ENCODE measurements at regions not wholly inside any gene's neighbourhood (a gene's known extent, or its start where the extent isn't known, plus 50 kb on each side); places are given as distances from the start of the nearest gene placed in this dataset.

GRCh38 chr13:29909081-29909730, 58.8 kb upstream of the UBL3 start:
- Histone ChIP-seq H3K4me3 (ENCODE audit: low read depth in 2 of 2, low read length in 2 of 2) (no peak overlapping the region), H3K27me3 (ENCODE audit: control insufficient read depth, insufficient read depth, low read length) (no peaks in the 10 kb centered on the region), H3K4me1 (ENCODE audit: control insufficient read depth, insufficient read depth, low read length) (no peaks in the 10 kb centered on the region), H3K36me3 (ENCODE audit: control insufficient read depth, insufficient read depth, low read length) (no peaks in the 10 kb centered on the region), H3K27ac (ENCODE audit: low read length) (no peak overlapping the region), H3K9me3 (ENCODE audit: control insufficient read depth, insufficient read depth, low read depth, low read length) (no peaks in the 10 kb centered on the region)
- DNase-seq (ENCODE audit: low read depth, low spot score): no peak
- intact Hi-C loops (cut with micrococcal nuclease; ENCODE audit: unreplicated experiment) (no loop called here), in situ Hi-C loops (cut with HindIII; ENCODE audit: low pct_unique_long_range_greater_than_20kb, low sequenced_read_pairs) (no loop called here)
- no peak for TF ChIP-seq SIN3A (IDR thresholded peaks at IDR 0.05; ENCODE audit: borderline replicate concordance, insufficient read depth, low read depth, low read length)
- no peak for TF ChIP-seq REST (IDR thresholded peaks at IDR 0.05; ENCODE audit: insufficient read depth in 1 of 2, low read depth in 2 of 2, low read length in 1 of 2)
- no peak for TF ChIP-seq TCF7L2 (IDR thresholded peaks at IDR 0.05; ENCODE audit: low read depth, low read length)
- no peak for TF ChIP-seq POLR2AphosphoS5 (IDR thresholded peaks at IDR 0.05; ENCODE audit: low read depth, low read length)
- no peak for TF ChIP-seq CTCF (IDR thresholded peaks at IDR 0.05)
- no TSS peak for BruUV-seq (replicated peaks)
- ChIA-PET POLR2A (no interaction called here), CTCF (no interaction called here)
- no peak for ATAC-seq

- H3K4me3 ChIP-seq (ENCODE audit: low read depth in 2 of 2, low read length in 2 of 2): no peak overlapping the region
- no peaks in the 10 kb centered on the region for H3K27me3 ChIP-seq (ENCODE audit: control insufficient read depth, insufficient read depth, low read length)
- H3K27ac ChIP-seq (ENCODE audit: low read length): no peak overlapping the region
- no peaks in the 10 kb centered on the region for H3K36me3 ChIP-seq (ENCODE audit: control insufficient read depth, insufficient read depth, low read length)
- DNase-seq (ENCODE audit: low read depth, low spot score) (no peak), ATAC-seq (no peak)
- CTCF ChIA-PET: interaction anchor here (0.6 kb wide), 1 partner anchor 11 kb away, joined by 3 read pairs; no protein-coding TSS in a partner anchor
- intact Hi-C loops (cut with micrococcal nuclease; ENCODE audit: unreplicated experiment) (no loop called here), in situ Hi-C loops (cut with HindIII; ENCODE audit: low pct_unique_long_range_greater_than_20kb, low sequenced_read_pairs) (no loop called here)
- POLR2A ChIA-PET: no interaction called here
- no peak for TF ChIP-seq POLR2AphosphoS5 (IDR thresholded peaks at IDR 0.05; ENCODE audit: low read depth, low read length)
- TF ChIP-seq CTCF (IDR thresholded peaks at IDR 0.05): no peak
- TF ChIP-seq SIN3A (IDR thresholded peaks at IDR 0.05; ENCODE audit: borderline replicate concordance, insufficient read depth, low read depth, low read length): no peak
- no peak for TF ChIP-seq REST (IDR thresholded peaks at IDR 0.05; ENCODE audit: insufficient read depth in 1 of 2, low read depth in 2 of 2, low read length in 1 of 2)
- no peak for TF ChIP-seq TCF7L2 (IDR thresholded peaks at IDR 0.05; ENCODE audit: low read depth, low read length)
- H3K9me3 ChIP-seq (ENCODE audit: control insufficient read depth, insufficient read depth, low read depth, low read length): no peaks in the 10 kb centered on the region
- BruUV-seq (replicated peaks): no TSS peak
- no peaks in the 10 kb centered on the region for H3K4me1 ChIP-seq (ENCODE audit: control insufficient read depth, insufficient read depth, low read length)
Measured at GRCh38 chr13:29908416-29909080, 58.1 kb upstream of the UBL3 start.
